Cardiac muscle cell (in vitro differentiated cells and primary cell): ENCODE measurements at regions not wholly inside any gene's neighbourhood (a gene's known extent, or its start where the extent isn't known, plus 50 kb on each side); places are given as distances from the start of the nearest gene placed in this dataset.

Experiments
- DNase-seq, 2 donors: peaks; one replicate each; pipeline versions ENCODE4 v3.0.0 to v3.0.0-alpha.2; 2010 to 2017; ENCODE audit warnings: low read depth in 1 of 2, low spot score in 1 of 2
- H3K27ac ChIP-seq: fragments of 200-600 bp; sonication (generic); 2 replicates; pipeline ENCODE4 v1.5.1; 2016
- H3K27me3 ChIP-seq: fragments of 200-600 bp; sonication (generic); 2 replicates; pipeline ENCODE4 v1.6.0; 2016; ENCODE audit warnings: control low read depth
- H3K36me3 ChIP-seq: fragments of 200-600 bp; sonication (generic); 2 replicates; pipeline ENCODE4 v1.5.1; 2016; ENCODE audit warnings: control low read depth
- H3K4me1 ChIP-seq: fragments of 200-600 bp; sonication (generic); 2 replicates; pipeline ENCODE4 v1.8.1; 2017; ENCODE audit warnings: low read depth, mild to moderate bottlenecking, mixed run types
- H3K4me3 ChIP-seq: fragments of 200-600 bp; sonication (generic); 2 replicates; pipeline ENCODE4 v1.5.1; 2016; ENCODE audit warnings: mild to moderate bottlenecking
- H3K9me3 ChIP-seq: fragments of 200-600 bp; sonication (generic); 2 replicates; pipeline ENCODE4 v1.5.1; 2017; ENCODE audit warnings: low read depth, mild to moderate bottlenecking, control low read depth
- TF ChIP-seq, protein P1 (sequence below): IDR thresholded peaks from 2 replicates; pipeline ENCODE4 v1.5.1; 2012; ENCODE audit warnings: low read depth, mild to moderate bottlenecking, low read length

DNA sequence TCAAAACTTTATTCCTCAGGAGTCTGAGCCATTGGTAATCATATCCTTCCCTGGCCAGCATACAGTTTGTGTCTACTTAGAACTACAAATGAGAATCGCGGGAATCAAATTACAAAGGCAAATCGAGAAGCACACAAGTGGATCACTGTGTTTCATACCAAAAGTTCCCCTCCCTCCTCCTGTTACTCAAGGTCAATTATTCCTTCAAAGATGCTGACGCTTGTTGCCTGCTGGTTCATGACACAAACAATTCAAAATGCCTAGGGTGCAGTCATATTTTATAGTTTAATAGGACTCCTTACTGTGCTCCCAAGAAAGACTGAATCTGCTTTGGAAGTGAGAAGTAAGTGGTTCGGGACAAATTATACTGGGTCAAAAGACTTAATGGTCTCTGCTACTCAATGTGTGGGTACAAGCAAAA lies 93.0 kb upstream of the PBX1 start:
- no peaks in the 10 kb centered on the region for H3K9me3 ChIP-seq
- no peak for DNase-seq

GRCh38 chr1:164466429-164466828 lies 92.6 kb upstream of the PBX1 start:
- no peak for DNase-seq
- Histone ChIP-seq H3K9me3 (no peaks in the 10 kb centered on the region), H3K36me3 (no peaks in the 10 kb centered on the region), H3K27me3 (no peaks in the 10 kb centered on the region), H3K4me1 (peaks cover 18% of the 10 kb centered on the region), H3K4me3 (no peak overlapping the region), H3K27ac (no peak overlapping the region)
- TF ChIP-seq, protein P1, sequence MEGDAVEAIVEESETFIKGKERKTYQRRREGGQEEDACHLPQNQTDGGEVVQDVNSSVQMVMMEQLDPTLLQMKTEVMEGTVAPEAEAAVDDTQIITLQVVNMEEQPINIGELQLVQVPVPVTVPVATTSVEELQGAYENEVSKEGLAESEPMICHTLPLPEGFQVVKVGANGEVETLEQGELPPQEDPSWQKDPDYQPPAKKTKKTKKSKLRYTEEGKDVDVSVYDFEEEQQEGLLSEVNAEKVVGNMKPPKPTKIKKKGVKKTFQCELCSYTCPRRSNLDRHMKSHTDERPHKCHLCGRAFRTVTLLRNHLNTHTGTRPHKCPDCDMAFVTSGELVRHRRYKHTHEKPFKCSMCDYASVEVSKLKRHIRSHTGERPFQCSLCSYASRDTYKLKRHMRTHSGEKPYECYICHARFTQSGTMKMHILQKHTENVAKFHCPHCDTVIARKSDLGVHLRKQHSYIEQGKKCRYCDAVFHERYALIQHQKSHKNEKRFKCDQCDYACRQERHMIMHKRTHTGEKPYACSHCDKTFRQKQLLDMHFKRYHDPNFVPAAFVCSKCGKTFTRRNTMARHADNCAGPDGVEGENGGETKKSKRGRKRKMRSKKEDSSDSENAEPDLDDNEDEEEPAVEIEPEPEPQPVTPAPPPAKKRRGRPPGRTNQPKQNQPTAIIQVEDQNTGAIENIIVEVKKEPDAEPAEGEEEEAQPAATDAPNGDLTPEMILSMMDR, result no peak

More for the DNA sequence above, 93.0 kb upstream of the PBX1 start:
- Histone ChIP-seq H3K27ac (no peak overlapping the region), H3K27me3 (no peaks in the 10 kb centered on the region), H3K4me3 (no peak overlapping the region), H3K4me1 (peaks cover 18% of the 10 kb centered on the region), H3K36me3 (no peaks in the 10 kb centered on the region)
- TF ChIP-seq, protein P1, result no peak

DNA sequence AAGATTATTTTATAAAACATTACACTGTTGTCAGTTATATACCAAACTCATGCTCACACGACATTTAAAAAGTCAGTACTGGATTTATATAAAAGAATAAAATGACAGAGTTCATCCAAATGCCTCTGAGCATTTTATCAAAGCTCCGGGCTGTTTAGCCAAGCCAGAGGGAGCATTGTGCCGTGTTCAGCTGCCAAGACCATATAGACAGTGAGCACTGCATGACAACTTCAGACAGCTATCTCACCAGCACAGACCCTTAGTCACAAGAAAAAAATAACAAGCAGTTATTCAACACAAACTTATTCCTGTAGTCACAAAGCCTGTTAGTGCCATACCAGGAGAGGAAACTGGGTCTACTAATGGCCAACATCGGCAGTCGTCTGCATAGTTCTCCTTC lies 88.0 kb upstream of the PBX1 start:
- Histone ChIP-seq H3K4me1 (peaks cover 37% of the 10 kb centered on the region), H3K4me3 (no peak overlapping the region), H3K36me3 (no peaks in the 10 kb centered on the region), H3K9me3 (no peaks in the 10 kb centered on the region), H3K27me3 (no peaks in the 10 kb centered on the region), H3K27ac (no peak overlapping the region)
- no peak for DNase-seq
- TF ChIP-seq, protein P1, result no peak

GRCh38 chr1:164472841-164473240 lies 86.1 kb upstream of the PBX1 start:
- H3K9me3 ChIP-seq, result no peaks in the 10 kb centered on the region
- H3K27ac ChIP-seq, result no peak overlapping the region
- DNase-seq, result no peak
- no peaks in the 10 kb centered on the region for H3K27me3 ChIP-seq
- H3K36me3 ChIP-seq, result no peaks in the 10 kb centered on the region
- no peak overlapping the region for H3K4me3 ChIP-seq
- TF ChIP-seq, protein P1, result no peak
- H3K4me1 ChIP-seq, result peaks cover 42% of the 10 kb centered on the region

- Histone ChIP-seq H3K27ac (peak overlapping the region; percentile 63), H3K4me1 (peaks cover 35% of the 10 kb centered on the region), H3K4me3 (no peak overlapping the region), H3K9me3 (no peaks in the 10 kb centered on the region), H3K36me3 (no peaks in the 10 kb centered on the region), H3K27me3 (no peaks in the 10 kb centered on the region)
- DNase-seq, result peak in 1 of 2 donors; percentile 34
- TF ChIP-seq, protein P1, result no peak
Observed at GRCh38 chr1:164473544-164473943, 85.4 kb upstream of the PBX1 start.

GRCh38 chr1:164475834-164476233 lies 83.2 kb upstream of the PBX1 start:
- Histone ChIP-seq H3K4me3 (no peak overlapping the region), H3K27me3 (no peaks in the 10 kb centered on the region), H3K36me3 (no peaks in the 10 kb centered on the region), H3K27ac (peak overlapping the region; percentile 48), H3K9me3 (no peaks in the 10 kb centered on the region), H3K4me1 (peaks cover 34% of the 10 kb centered on the region)
- DNase-seq, result no peak
- TF ChIP-seq, protein P1, result no peak
